Tibial nerve (tissue), 4 donors: ENCODE measurements at regions not wholly inside any gene's neighbourhood (a gene's known extent, or its start where the extent isn't known, plus 50 kb on each side); places are given as distances from the start of the nearest gene placed in this dataset.

Source experiments
- DNase-seq, 2 donors: peaks; one replicate each; pipeline ENCODE4 v3.0.0-alpha.2; 2019; ENCODE audit warnings: low spot score in 2 of 2
- H3K27ac ChIP-seq, 4 donors: fragments of 200-600 bp; sonication (generic) in 3 of 4; one replicate each; pipeline ENCODE4 v1.5.1; 2017 to 2019; ENCODE audit warnings: mild to moderate bottlenecking in 1 of 4
- H3K27me3 ChIP-seq, 2 donors: fragments of 200-600 bp; sonication (generic) in 1 of 2; one replicate each; pipeline versions ENCODE4 v1.5.1 to v1.6.0; 2017 to 2019
- H3K36me3 ChIP-seq, 3 donors: fragments of 200-600 bp; sonication (generic); one replicate each; pipeline ENCODE4 v1.5.1; 2018 to 2019
- H3K4me1 ChIP-seq, 4 donors: fragments of 200-600 bp; sonication (generic) in 3 of 4; one replicate each; pipeline ENCODE4 v1.5.1; 2017 to 2019
- H3K4me3 ChIP-seq, 4 donors: fragments of 200-600 bp; sonication (generic) in 3 of 4; one replicate each; pipeline ENCODE4 v1.5.1; 2017 to 2019; ENCODE audit warnings: mild to moderate bottlenecking in 1 of 4, moderate library complexity in 1 of 4
- H3K9me3 ChIP-seq, 4 donors: fragments of 200-600 bp; sonication (generic) in 3 of 4; one replicate each; pipeline ENCODE4 v1.5.1; 2017 to 2019
- CTCF ChIP-seq, 5 experiments: fragments of 200-600 bp in 3 of 5; fragments of 450-650 bp in 2 of 5; sonication (generic) in 3 of 5; IDR thresholded peaks; one replicate each; pipeline ENCODE4 v1.5.1; 2016 to 2019; ENCODE audit warnings: antibody characterized with exemption in 5 of 5, mild to moderate bottlenecking in 3 of 5, moderate library complexity in 2 of 5
- EP300 ChIP-seq, 2 donors: sonication (generic); formaldehyde crosslinking; IDR thresholded peaks; one replicate each; pipeline ENCODE4 v1.6.1; 2017; ENCODE audit warnings: antibody characterized with exemption in 2 of 2, mild to moderate bottlenecking in 1 of 2
- POLR2A ChIP-seq, 2 donors: fragments of 450-650 bp; IDR thresholded peaks; one replicate each; pipeline ENCODE4 v1.6.1; 2017; ENCODE audit warnings: antibody characterized with exemption in 2 of 2, mild to moderate bottlenecking in 2 of 2, moderate library complexity in 2 of 2
- WGBS, 2 donors: methylation state at CpG; one replicate each; pipeline ENCODE4 v1.1.5; 2018; 5-methylcytosine and 5-hydroxymethylcytosine counted together

DNA sequence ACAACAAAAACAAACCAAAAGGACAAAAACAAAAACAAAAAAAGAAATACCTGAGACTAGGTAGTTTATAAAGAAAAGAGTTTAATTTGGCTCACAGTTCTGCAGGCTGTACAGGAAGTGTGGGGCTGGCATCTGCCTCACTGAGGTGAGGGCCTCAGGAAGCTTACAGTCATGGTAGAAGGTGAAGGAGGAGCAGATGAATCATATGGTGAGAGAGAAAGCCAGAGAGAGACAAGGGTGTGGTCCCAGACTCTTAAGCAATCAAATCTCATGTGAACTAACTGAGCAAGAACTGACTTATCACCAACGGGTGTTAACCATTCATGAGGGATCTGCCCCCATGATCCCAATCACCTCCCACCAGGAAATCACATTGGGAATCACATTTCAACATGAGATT, 58.8 kb upstream of the ZBED5 start:
- no peak overlapping the region for H3K27ac ChIP-seq
- no peaks in the 10 kb centered on the region for H3K4me1 ChIP-seq
- no peaks in the 10 kb centered on the region for H3K36me3 ChIP-seq
- TF ChIP-seq EP300 (IDR thresholded peaks at IDR 0.05): no peak
- no peak for TF ChIP-seq POLR2A (IDR thresholded peaks at IDR 0.05)
- no peak for TF ChIP-seq CTCF (IDR thresholded peaks at IDR 0.05)
- no peaks in the 10 kb centered on the region for H3K9me3 ChIP-seq
- no peak for DNase-seq
- H3K4me3 ChIP-seq: no peak overlapping the region
- H3K27me3 ChIP-seq: no peaks in the 10 kb centered on the region
- WGBS, 2 donors: 0% methylated on average over 1 of the region's 1 CpG

DNA sequence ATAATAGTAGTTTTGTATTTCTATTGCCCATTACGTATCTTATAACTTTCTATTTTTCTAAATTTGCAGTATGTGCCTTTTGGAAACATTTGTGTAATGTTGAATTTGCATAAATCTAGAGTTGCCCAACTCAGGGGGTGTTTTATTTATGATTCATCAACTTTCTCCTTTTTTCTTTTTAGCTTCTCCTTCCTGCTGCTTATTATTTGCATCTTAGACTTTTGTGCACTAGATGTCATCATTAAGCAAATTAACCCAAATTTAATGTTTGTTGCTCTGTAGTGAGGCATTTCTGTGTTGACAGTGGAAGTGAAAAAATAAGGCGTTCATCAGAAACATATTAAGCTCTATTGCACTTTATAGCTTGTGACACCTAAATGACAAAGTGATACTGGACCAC, 56.2 kb upstream of the ZBED5 start:
- Histone ChIP-seq H3K27ac (no peak overlapping the region), H3K27me3 (no peaks in the 10 kb centered on the region), H3K4me3 (no peak overlapping the region), H3K36me3 (no peaks in the 10 kb centered on the region), H3K9me3 (no peaks in the 10 kb centered on the region), H3K4me1 (no peaks in the 10 kb centered on the region)
- TF ChIP-seq CTCF (IDR thresholded peaks at IDR 0.05): no peak
- no peak for TF ChIP-seq POLR2A (IDR thresholded peaks at IDR 0.05)
- no peak for TF ChIP-seq EP300 (IDR thresholded peaks at IDR 0.05)
- DNase-seq: no peak
- WGBS, 2 donors: 65 to 70% methylated on average over 2 of the region's 2 CpGs

- Histone ChIP-seq H3K27ac (no peak overlapping the region), H3K9me3 (no peaks in the 10 kb centered on the region), H3K4me3 (no peak overlapping the region), H3K4me1 (no peaks in the 10 kb centered on the region), H3K36me3 (no peaks in the 10 kb centered on the region), H3K27me3 (no peaks in the 10 kb centered on the region)
- TF ChIP-seq CTCF (IDR thresholded peaks at IDR 0.05) (no peak), POLR2A (IDR thresholded peaks at IDR 0.05) (no peak), EP300 (IDR thresholded peaks at IDR 0.05) (no peak)
- no peak for DNase-seq
- 57 to 80% methylated on average over 1 of the region's 1 CpG for WGBS, 2 donors
These were observed 55.2 kb upstream of the ZBED5 start for GRCh38 chr11:10913075-10913474.

GRCh38 chr11:10911907-10912306, 54.1 kb upstream of the ZBED5 start:
- no peak overlapping the region for H3K4me3 ChIP-seq
- no peaks in the 10 kb centered on the region for H3K4me1 ChIP-seq
- no peak for TF ChIP-seq EP300 (IDR thresholded peaks at IDR 0.05)
- TF ChIP-seq CTCF (IDR thresholded peaks at IDR 0.05): no peak
- TF ChIP-seq POLR2A (IDR thresholded peaks at IDR 0.05): no peak

GRCh38 chr11:10909141-10909883, 51.5 kb upstream of the ZBED5 start:
- Histone ChIP-seq H3K4me3 (no peak overlapping the region), H3K9me3 (no peaks in the 10 kb centered on the region), H3K27ac (no peak overlapping the region), H3K4me1 (no peaks in the 10 kb centered on the region), H3K27me3 (no peaks in the 10 kb centered on the region), H3K36me3 (no peaks in the 10 kb centered on the region)
- TF ChIP-seq CTCF (IDR thresholded peaks at IDR 0.05): no peak
- no peak for TF ChIP-seq EP300 (IDR thresholded peaks at IDR 0.05)
- TF ChIP-seq POLR2A (IDR thresholded peaks at IDR 0.05): no peak
- 74 to 77% methylated on average over 8 of the region's 8 CpGs for WGBS, 2 donors
- no peak for DNase-seq

More at GRCh38 chr11:10911907-10912306, 54.1 kb upstream of the ZBED5 start:
- Histone ChIP-seq H3K9me3 (no peaks in the 10 kb centered on the region), H3K27ac (no peak overlapping the region), H3K27me3 (no peaks in the 10 kb centered on the region), H3K36me3 (no peaks in the 10 kb centered on the region)
- no peak for DNase-seq
- 81 to 85% methylated on average over 7 of the region's 7 CpGs for WGBS, 2 donors
